ENCODE measurements at regions not wholly inside any gene's neighbourhood (a gene's known extent, or its start where the extent isn't known, plus 50 kb on each side); places are given as distances from the start of the nearest gene placed in this dataset.

GRCh38 chr5:1950708-1951103, 68.0 kb upstream of the IRX4 start:
- TF ChIP-seq CTCF (IDR thresholded peaks at IDR 0.05; ENCODE audit: borderline replicate concordance, extremely low read depth, low read length, poor library complexity, severe bottlenecking) (no peak), EZH2 (IDR thresholded peaks at IDR 0.05; ENCODE audit: borderline replicate concordance, low read depth, low read length, severe bottlenecking) (no peak)

All from DND-41 (cell line).